ENCODE measurements at regions not wholly inside any gene's neighbourhood (a gene's known extent, or its start where the extent isn't known, plus 50 kb on each side); places are given as distances from the start of the nearest gene placed in this dataset.

DNA sequence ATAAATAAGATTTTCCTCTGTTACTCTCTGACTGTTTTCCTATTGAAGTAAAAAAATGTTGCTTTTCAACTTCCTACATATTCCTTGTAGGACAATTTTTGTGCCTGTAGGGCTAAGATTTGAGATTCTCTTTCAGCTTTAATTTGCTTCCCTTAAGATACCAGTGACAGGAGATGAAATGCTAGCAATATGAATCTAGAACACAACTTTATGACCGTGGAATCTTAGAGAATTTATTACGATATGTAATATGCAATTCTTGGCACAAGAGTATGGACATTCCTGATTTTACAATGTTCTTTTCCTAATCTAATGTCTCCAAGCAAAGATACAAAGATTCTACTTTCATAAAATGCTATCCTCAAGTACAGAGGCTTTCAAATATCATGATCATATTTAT lies 180.9 kb downstream of the KCNE4 start:
- TF ChIP-seq CTCF (IDR thresholded peaks at IDR 0.05) (no peak), MXD4 (CRISPR knock-in tag; IDR thresholded peaks at IDR 0.05; ENCODE audit: borderline replicate concordance) (no peak), CREM (CRISPR knock-in tag; IDR thresholded peaks at IDR 0.05) (no peak), HMGXB4 (CRISPR knock-in tag; IDR thresholded peaks at IDR 0.05) (no peak), ATF2 (CRISPR knock-in tag; IDR thresholded peaks at IDR 0.05; ENCODE audit: borderline replicate concordance, low read depth) (no peak), CBFB (CRISPR knock-in tag; IDR thresholded peaks at IDR 0.05; ENCODE audit: low read depth) (no peak), SP1 (CRISPR knock-in tag; conservative IDR thresholded peaks at IDR 0.05) (no peak)
- TF ChIP-seq, protein P1, sequence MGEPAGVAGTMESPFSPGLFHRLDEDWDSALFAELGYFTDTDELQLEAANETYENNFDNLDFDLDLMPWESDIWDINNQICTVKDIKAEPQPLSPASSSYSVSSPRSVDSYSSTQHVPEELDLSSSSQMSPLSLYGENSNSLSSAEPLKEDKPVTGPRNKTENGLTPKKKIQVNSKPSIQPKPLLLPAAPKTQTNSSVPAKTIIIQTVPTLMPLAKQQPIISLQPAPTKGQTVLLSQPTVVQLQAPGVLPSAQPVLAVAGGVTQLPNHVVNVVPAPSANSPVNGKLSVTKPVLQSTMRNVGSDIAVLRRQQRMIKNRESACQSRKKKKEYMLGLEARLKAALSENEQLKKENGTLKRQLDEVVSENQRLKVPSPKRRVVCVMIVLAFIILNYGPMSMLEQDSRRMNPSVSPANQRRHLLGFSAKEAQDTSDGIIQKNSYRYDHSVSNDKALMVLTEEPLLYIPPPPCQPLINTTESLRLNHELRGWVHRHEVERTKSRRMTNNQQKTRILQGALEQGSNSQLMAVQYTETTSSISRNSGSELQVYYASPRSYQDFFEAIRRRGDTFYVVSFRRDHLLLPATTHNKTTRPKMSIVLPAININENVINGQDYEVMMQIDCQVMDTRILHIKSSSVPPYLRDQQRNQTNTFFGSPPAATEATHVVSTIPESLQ (CRISPR knock-in tag; IDR thresholded peaks at IDR 0.05), result no peak
- TF ChIP-seq, protein P2, sequence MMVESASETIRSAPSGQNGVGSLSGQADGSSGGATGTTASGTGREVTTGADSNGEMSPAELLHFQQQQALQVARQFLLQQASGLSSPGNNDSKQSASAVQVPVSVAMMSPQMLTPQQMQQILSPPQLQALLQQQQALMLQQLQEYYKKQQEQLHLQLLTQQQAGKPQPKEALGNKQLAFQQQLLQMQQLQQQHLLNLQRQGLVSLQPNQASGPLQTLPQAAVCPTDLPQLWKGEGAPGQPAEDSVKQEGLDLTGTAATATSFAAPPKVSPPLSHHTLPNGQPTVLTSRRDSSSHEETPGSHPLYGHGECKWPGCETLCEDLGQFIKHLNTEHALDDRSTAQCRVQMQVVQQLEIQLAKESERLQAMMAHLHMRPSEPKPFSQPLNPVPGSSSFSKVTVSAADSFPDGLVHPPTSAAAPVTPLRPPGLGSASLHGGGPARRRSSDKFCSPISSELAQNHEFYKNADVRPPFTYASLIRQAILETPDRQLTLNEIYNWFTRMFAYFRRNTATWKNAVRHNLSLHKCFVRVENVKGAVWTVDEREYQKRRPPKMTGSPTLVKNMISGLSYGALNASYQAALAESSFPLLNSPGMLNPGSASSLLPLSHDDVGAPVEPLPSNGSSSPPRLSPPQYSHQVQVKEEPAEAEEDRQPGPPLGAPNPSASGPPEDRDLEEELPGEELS (CRISPR knock-in tag; IDR thresholded peaks at IDR 0.05), result no peak
- TF ChIP-seq, protein P3, sequence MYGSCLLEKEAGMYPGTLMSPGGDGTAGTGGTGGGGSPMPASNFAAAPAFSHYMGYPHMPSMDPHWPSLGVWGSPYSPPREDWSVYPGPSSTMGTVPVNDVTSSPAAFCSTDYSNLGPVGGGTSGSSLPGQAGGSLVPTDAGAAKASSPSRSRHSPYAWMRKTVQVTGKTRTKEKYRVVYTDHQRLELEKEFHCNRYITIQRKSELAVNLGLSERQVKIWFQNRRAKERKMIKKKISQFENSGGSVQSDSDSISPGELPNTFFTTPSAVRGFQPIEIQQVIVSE (CRISPR knock-in tag; IDR thresholded peaks at IDR 0.05; ENCODE audit: borderline replicate concordance), result no peak
